GM12872 (cell line): ENCODE measurements at regions not wholly inside any gene's neighbourhood (a gene's known extent, or its start where the extent isn't known, plus 50 kb on each side); places are given as distances from the start of the nearest gene placed in this dataset.

ENCODE experiments used
- TF ChIP-seq, protein P1 (sequence below): IDR thresholded peaks from 3 replicates; pipeline ENCODE4 v1.5.1; 2011; ENCODE audit warnings: low read depth, mild to moderate bottlenecking, low read length, moderate library complexity; ENCODE audit not compliant: insufficient read depth

- TF ChIP-seq, protein P1, sequence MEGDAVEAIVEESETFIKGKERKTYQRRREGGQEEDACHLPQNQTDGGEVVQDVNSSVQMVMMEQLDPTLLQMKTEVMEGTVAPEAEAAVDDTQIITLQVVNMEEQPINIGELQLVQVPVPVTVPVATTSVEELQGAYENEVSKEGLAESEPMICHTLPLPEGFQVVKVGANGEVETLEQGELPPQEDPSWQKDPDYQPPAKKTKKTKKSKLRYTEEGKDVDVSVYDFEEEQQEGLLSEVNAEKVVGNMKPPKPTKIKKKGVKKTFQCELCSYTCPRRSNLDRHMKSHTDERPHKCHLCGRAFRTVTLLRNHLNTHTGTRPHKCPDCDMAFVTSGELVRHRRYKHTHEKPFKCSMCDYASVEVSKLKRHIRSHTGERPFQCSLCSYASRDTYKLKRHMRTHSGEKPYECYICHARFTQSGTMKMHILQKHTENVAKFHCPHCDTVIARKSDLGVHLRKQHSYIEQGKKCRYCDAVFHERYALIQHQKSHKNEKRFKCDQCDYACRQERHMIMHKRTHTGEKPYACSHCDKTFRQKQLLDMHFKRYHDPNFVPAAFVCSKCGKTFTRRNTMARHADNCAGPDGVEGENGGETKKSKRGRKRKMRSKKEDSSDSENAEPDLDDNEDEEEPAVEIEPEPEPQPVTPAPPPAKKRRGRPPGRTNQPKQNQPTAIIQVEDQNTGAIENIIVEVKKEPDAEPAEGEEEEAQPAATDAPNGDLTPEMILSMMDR, result no peak
These were observed 194.2 kb downstream of the GXYLT1 start for GRCh38 chr12:41950455-41950854.

DNA sequence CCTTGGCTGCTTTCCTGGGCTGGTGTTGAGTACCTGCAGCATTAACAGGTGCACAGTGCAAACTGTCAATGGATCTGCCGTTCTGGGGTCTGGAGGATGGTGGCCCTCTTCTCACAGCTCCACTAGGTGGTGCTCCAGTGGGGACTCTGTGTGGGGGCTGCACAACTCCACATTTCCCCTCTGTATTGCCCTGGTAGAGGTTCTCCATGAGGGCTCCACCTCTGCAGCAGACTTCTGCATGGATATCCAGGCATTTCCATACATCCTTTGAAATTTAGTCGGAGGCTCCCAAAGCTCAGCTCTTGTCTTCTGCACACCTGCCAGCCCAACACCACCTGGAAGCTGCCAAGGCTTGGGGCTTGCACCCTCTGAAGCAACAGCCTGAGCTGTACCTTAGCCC is 198.6 kb downstream of the GXYLT1 start:
- TF ChIP-seq, protein P1, result no peak

GRCh38 chr12:41944216-41944615 is 200.5 kb downstream of the GXYLT1 start:
- TF ChIP-seq, protein P1, result no peak

DNA sequence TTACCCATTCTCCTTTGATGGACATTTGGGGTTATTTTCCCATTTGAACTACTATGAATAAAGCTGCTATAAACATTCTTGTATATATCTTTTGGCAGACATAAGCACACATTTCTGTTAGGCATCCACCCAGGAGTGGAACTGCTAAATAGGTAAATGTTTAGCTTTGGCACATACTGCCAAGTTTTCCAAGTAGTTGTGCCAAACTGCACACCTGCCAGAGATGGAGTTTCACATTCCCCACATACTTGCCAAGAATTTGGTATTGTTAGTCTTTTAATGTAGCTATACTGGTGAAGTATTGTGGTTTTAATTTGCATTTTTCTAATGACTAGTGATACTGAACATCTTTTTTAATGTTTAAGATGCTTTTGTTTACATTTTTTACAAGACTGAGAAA is 201.0 kb downstream of the GXYLT1 start:
- TF ChIP-seq, protein P1, result no peak

DNA sequence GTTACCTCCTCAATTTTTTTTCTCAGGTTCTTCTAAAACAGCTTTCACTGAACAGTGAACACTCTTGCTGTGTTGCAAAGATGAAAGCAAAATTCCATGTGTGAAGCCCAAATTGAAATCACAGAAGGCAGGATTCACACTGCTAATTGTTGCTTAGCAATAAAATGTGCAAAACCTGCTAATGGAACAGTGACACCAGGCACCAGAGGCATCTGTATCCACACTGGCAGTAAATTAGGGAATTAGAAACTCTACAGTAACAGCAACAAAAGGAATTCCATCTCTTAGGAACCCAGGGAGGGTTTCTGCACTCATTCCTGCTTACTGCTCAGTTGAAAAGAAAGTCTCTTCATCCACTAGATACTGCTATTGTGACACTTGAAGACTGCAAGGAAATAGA is 202.3 kb downstream of the GXYLT1 start:
- TF ChIP-seq, protein P1, result no peak

DNA sequence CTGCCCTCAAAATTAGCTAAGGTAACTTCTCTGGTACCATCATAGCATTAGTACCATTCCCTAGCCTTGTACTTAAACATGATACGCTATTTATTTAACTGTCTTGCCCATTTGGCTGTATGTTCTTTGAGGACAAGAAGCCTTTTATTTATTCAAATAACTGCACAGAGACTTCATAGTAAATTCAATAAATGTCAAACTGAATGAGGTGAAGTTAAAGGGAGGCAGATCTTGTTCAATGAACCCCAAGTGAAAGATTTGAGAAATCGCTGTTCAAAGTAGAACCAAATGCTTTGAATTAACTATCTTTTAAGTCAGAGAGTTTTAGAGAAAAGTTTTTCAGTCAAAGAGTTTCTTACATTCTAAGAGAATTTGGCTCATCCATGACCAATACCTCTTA is 203.6 kb downstream of the GXYLT1 start:
- TF ChIP-seq, protein P1, result no peak

DNA sequence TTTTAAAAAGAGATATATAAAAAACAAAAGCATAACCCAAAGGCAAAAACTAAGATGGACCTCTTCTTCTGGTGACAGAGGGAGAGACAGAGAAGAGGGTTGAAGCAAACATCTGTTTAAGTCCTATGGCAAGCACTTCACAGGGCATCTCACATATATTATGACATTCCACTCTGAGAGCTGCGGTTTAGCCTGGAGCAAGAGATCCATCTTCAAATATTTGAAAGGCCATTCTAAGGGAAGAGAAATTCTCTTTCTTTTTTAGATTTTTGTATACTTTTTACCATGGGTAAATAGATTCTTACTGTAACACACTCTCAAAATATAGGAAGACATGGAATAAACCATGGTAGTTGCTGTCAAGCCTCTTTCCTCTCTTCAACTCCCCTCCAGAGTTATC is 204.1 kb downstream of the GXYLT1 start:
- TF ChIP-seq, protein P1, result no peak

- TF ChIP-seq, protein P1, result peak; percentile 28; the same call in 1 of the 3 replicates
These were observed 208.3 kb downstream of the GXYLT1 start for GRCh38 chr12:41936333-41936732.
